Activated T-helper 2 cell treated with anti-CD3 and anti-CD28 coated beads, Interferon-gamma antibody, Interleukin-2, Interleukin-4, amounts not matched to agents 10 μg/mL and 5 μg/mL and 100 μg/mL, durations not matched to agents 14 hours and 24 hours and 36 hours (primary cell): ENCODE measurements at regions not wholly inside any gene's neighbourhood (a gene's known extent, or its start where the extent isn't known, plus 50 kb on each side); places are given as distances from the start of the nearest gene placed in this dataset.

Source experiments
- DNase-seq: peaks from one replicate; pipeline ENCODE4 v3.0.0; 2021; ENCODE audit warnings: low spot score
- H3K27ac Mint-ChIP-seq: one replicate; pipeline ENCODE4 v1.8.0; 2021; ENCODE audit warnings: mixed read lengths
- H3K27me3 Mint-ChIP-seq: one replicate; pipeline ENCODE4 v1.8.0; 2021; ENCODE audit warnings: low read depth, mixed read lengths
- H3K36me3 Mint-ChIP-seq: one replicate; pipeline ENCODE4 v1.8.0; 2021; ENCODE audit warnings: low read depth, mixed read lengths
- H3K4me1 Mint-ChIP-seq: one replicate; pipeline ENCODE4 v1.8.0; 2021; ENCODE audit warnings: low read depth, mixed read lengths
- H3K4me3 Mint-ChIP-seq: one replicate; pipeline ENCODE4 v1.8.0; 2021; ENCODE audit warnings: low read depth, mild to moderate bottlenecking, moderate library complexity, mixed read lengths
- H3K9me3 Mint-ChIP-seq: one replicate; pipeline ENCODE4 v1.8.0; 2021; ENCODE audit warnings: mixed read lengths
- intact Hi-C: fragments of 100-400 bp; cut with micrococcal nuclease; formaldehyde crosslinking; loops from one replicate; pipeline ENCODE4 v1.15.1; 2023

- peaks cover 18% of the 10 kb centered on the region for H3K9me3 Mint-ChIP-seq
- H3K4me1 Mint-ChIP-seq, result no peaks in the 10 kb centered on the region
- H3K27me3 Mint-ChIP-seq, result no peaks in the 10 kb centered on the region
- intact Hi-C loops, result no loop called here
- DNase-seq, result no peak
- no peak overlapping the region for H3K27ac Mint-ChIP-seq
- H3K36me3 Mint-ChIP-seq, result no peaks in the 10 kb centered on the region
- no peak overlapping the region for H3K4me3 Mint-ChIP-seq
Measured at GRCh38 chr21:16624479-16625118, 888.2 kb upstream of the CXADR start.

- no peak for DNase-seq
- intact Hi-C loops, result no loop called here
Measured at GRCh38 chr21:16625491-16625890, 887.4 kb upstream of the CXADR start.

GRCh38 chr21:16633831-16634459, 878.9 kb upstream of the CXADR start:
- Mint-ChIP-seq H3K4me3 (no peak overlapping the region), H3K36me3 (no peaks in the 10 kb centered on the region), H3K4me1 (no peaks in the 10 kb centered on the region), H3K27ac (no peak overlapping the region), H3K9me3 (peaks cover 27% of the 10 kb centered on the region), H3K27me3 (no peaks in the 10 kb centered on the region)
- intact Hi-C loops, result no loop called here
- no peak for DNase-seq

More at GRCh38 chr21:16625491-16625890, 887.4 kb upstream of the CXADR start:
- Mint-ChIP-seq H3K4me1 (no peaks in the 10 kb centered on the region), H3K4me3 (no peak overlapping the region), H3K9me3 (peaks cover 21% of the 10 kb centered on the region), H3K36me3 (no peaks in the 10 kb centered on the region), H3K27ac (no peak overlapping the region), H3K27me3 (no peaks in the 10 kb centered on the region)

GRCh38 chr21:16634515-16634914, 878.3 kb upstream of the CXADR start:
- DNase-seq, result no peak
- no peak overlapping the region for H3K27ac Mint-ChIP-seq
- intact Hi-C loops, result no loop called here
- no peaks in the 10 kb centered on the region for H3K4me1 Mint-ChIP-seq
- H3K9me3 Mint-ChIP-seq, result peaks cover 32% of the 10 kb centered on the region
- no peaks in the 10 kb centered on the region for H3K36me3 Mint-ChIP-seq
- H3K4me3 Mint-ChIP-seq, result no peak overlapping the region
- no peaks in the 10 kb centered on the region for H3K27me3 Mint-ChIP-seq

GRCh38 chr21:16640297-16641027, 872.4 kb upstream of the CXADR start:
- H3K9me3 Mint-ChIP-seq, result peaks cover 16% of the 10 kb centered on the region
- no peak for DNase-seq
- no peaks in the 10 kb centered on the region for H3K4me1 Mint-ChIP-seq

GRCh38 chr21:16642353-16642752, 870.5 kb upstream of the CXADR start:
- H3K27me3 Mint-ChIP-seq, result no peaks in the 10 kb centered on the region
- DNase-seq, result no peak
- no peaks in the 10 kb centered on the region for H3K4me1 Mint-ChIP-seq
- intact Hi-C loops, result no loop called here
- no peak overlapping the region for H3K27ac Mint-ChIP-seq
- no peak overlapping the region for H3K4me3 Mint-ChIP-seq
- no peaks in the 10 kb centered on the region for H3K36me3 Mint-ChIP-seq
- H3K9me3 Mint-ChIP-seq, result peaks cover 23% of the 10 kb centered on the region

More at GRCh38 chr21:16640297-16641027, 872.4 kb upstream of the CXADR start:
- no peak overlapping the region for H3K27ac Mint-ChIP-seq
- no peak overlapping the region for H3K4me3 Mint-ChIP-seq
- no peaks in the 10 kb centered on the region for H3K36me3 Mint-ChIP-seq
- intact Hi-C loops, result no loop called here
- no peaks in the 10 kb centered on the region for H3K27me3 Mint-ChIP-seq

GRCh38 chr21:16644685-16645084, 868.2 kb upstream of the CXADR start:
- no peak for DNase-seq
- Mint-ChIP-seq H3K4me1 (no peaks in the 10 kb centered on the region), H3K36me3 (no peaks in the 10 kb centered on the region), H3K27ac (no peak overlapping the region), H3K4me3 (no peak overlapping the region), H3K27me3 (no peaks in the 10 kb centered on the region), H3K9me3 (peaks cover 35% of the 10 kb centered on the region)
- intact Hi-C loops, result no loop called here

- Mint-ChIP-seq H3K27me3 (no peaks in the 10 kb centered on the region), H3K27ac (no peak overlapping the region), H3K4me1 (no peaks in the 10 kb centered on the region), H3K36me3 (no peaks in the 10 kb centered on the region), H3K9me3 (peaks cover 54% of the 10 kb centered on the region), H3K4me3 (no peak overlapping the region)
- no peak for DNase-seq
- intact Hi-C loops, result no loop called here
Measured at GRCh38 chr21:16650714-16651366, 862.0 kb upstream of the CXADR start.

- no peaks in the 10 kb centered on the region for H3K27me3 Mint-ChIP-seq
- no peak for DNase-seq
- H3K36me3 Mint-ChIP-seq, result no peaks in the 10 kb centered on the region
- H3K9me3 Mint-ChIP-seq, result peaks cover 60% of the 10 kb centered on the region
- no peak overlapping the region for H3K4me3 Mint-ChIP-seq
- intact Hi-C loops, result no loop called here
- no peak overlapping the region for H3K27ac Mint-ChIP-seq
- H3K4me1 Mint-ChIP-seq, result no peaks in the 10 kb centered on the region
Measured at GRCh38 chr21:16651956-16652355, 860.9 kb upstream of the CXADR start.

GRCh38 chr21:16663436-16663835, 849.4 kb upstream of the CXADR start:
- H3K9me3 Mint-ChIP-seq, result peaks cover 33% of the 10 kb centered on the region
- no peaks in the 10 kb centered on the region for H3K36me3 Mint-ChIP-seq
- H3K27ac Mint-ChIP-seq, result no peak overlapping the region

GRCh38 chr21:16667395-16667794, 845.4 kb upstream of the CXADR start:
- no peak for DNase-seq
- H3K36me3 Mint-ChIP-seq, result no peaks in the 10 kb centered on the region
- no peak overlapping the region for H3K27ac Mint-ChIP-seq
- intact Hi-C loops, result no loop called here
- no peaks in the 10 kb centered on the region for H3K27me3 Mint-ChIP-seq
- peaks cover 38% of the 10 kb centered on the region for H3K9me3 Mint-ChIP-seq
- H3K4me3 Mint-ChIP-seq, result no peak overlapping the region
- H3K4me1 Mint-ChIP-seq, result no peaks in the 10 kb centered on the region

More at GRCh38 chr21:16663436-16663835, 849.4 kb upstream of the CXADR start:
- Mint-ChIP-seq H3K27me3 (no peaks in the 10 kb centered on the region), H3K4me1 (no peaks in the 10 kb centered on the region), H3K4me3 (no peak overlapping the region)
- intact Hi-C loops, result no loop called here
- DNase-seq, result no peak

- H3K27ac Mint-ChIP-seq, result no peak overlapping the region
- H3K27me3 Mint-ChIP-seq, result no peaks in the 10 kb centered on the region
- DNase-seq, result no peak
- no peaks in the 10 kb centered on the region for H3K4me1 Mint-ChIP-seq
- intact Hi-C loops, result no loop called here
- H3K9me3 Mint-ChIP-seq, result peaks cover 36% of the 10 kb centered on the region
- no peaks in the 10 kb centered on the region for H3K36me3 Mint-ChIP-seq
- H3K4me3 Mint-ChIP-seq, result no peak overlapping the region
Measured at GRCh38 chr21:16674949-16675348, 837.9 kb upstream of the CXADR start.

GRCh38 chr21:16676391-16676790, 836.5 kb upstream of the CXADR start:
- DNase-seq, result no peak
- H3K9me3 Mint-ChIP-seq, result peaks cover 39% of the 10 kb centered on the region
- no peaks in the 10 kb centered on the region for H3K27me3 Mint-ChIP-seq
- intact Hi-C loops, result no loop called here
- no peaks in the 10 kb centered on the region for H3K4me1 Mint-ChIP-seq
- H3K36me3 Mint-ChIP-seq, result no peaks in the 10 kb centered on the region
- no peak overlapping the region for H3K4me3 Mint-ChIP-seq
- H3K27ac Mint-ChIP-seq, result no peak overlapping the region
